GM18951 (cell line): ENCODE measurements at regions not wholly inside any gene's neighbourhood (a gene's known extent, or its start where the extent isn't known, plus 50 kb on each side); places are given as distances from the start of the nearest gene placed in this dataset.

Experiments used
- POLR2A ChIP-seq: IDR thresholded peaks from 4 replicates; pipeline ENCODE4 v1.6.1; 2011; ENCODE audit warnings: mild to moderate bottlenecking; ENCODE audit not compliant: insufficient read length, insufficient read depth; ENCODE audit errors: extremely low read depth
- in situ Hi-C: fragments of 300-500 bp; cut with MboI; formaldehyde crosslinking; loops from one replicate; pipeline ENCODE4 v1.12.0; 2022; ENCODE audit warnings: low sequenced_read_pairs, mixed read lengths, inconsistent platforms; ENCODE audit not compliant: unreplicated experiment

DNA sequence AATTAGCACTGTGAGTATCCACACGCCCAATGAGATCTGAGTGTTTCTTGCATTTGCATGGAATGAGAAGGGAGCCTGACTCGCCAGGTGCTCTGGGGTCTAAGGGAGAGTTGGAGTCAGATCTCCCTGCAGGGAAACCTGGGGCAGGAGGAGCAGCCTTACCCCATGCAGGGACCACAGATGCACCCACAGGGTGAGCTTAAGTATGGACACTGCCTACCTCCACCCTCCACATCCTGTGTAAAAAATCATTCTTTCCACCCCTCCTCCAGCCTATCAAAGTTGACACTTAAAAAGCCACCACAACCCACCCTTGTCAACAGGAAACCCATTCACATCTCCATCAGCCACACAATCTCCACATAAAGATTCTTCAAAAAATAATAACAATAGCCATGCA is 67.0 kb upstream of the IGLL5 start:
- no peak for TF ChIP-seq POLR2A
- in situ Hi-C loops: loop anchor here (25.0 kb wide), 1 partner anchor 467 kb away; no protein-coding TSS in a partner anchor

DNA sequence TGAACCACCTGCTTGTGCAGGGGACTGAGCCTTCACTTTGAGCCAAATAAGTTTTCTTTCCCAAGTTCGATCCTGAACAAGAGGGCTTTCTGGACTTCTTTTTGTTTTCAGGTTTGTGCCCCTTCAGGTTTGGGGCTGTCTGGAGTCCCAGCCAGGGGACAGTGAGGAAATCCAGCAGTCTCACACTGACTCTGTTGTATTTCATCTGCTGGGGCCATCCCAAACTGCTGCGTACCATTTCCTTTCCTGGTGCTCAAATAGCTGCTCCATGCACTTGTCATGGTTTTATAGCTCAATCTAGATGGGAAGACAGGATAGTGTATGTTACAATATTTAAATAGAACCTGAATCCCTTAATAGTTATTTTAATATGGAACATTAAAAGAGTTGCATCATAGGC is 66.3 kb upstream of the IGLL5 start:
- no peak for TF ChIP-seq POLR2A
- in situ Hi-C loops: loop anchor here (25.0 kb wide), 1 partner anchor 466 kb away; no protein-coding TSS in a partner anchor

DNA sequence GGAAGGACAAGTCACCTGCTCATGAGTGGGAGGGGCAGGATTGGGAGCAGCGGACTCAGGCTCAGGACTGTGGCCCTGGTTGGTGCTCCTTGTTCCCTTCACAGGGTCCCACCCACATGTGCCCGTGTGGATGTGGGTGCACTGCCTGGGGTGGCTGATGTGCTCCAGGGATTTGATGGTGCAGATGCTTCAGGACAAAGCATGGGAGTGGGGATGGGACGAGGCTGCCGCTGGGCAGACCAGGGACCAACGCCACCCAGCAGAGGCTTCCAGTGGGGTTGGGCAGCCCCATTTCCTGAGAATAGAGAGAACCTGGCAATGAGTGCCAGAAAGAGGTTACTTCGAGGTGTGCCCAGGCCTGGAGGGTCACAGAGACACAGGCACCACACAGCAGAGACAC is 65.5 kb upstream of the IGLL5 start:
- TF ChIP-seq POLR2A: no peak

DNA sequence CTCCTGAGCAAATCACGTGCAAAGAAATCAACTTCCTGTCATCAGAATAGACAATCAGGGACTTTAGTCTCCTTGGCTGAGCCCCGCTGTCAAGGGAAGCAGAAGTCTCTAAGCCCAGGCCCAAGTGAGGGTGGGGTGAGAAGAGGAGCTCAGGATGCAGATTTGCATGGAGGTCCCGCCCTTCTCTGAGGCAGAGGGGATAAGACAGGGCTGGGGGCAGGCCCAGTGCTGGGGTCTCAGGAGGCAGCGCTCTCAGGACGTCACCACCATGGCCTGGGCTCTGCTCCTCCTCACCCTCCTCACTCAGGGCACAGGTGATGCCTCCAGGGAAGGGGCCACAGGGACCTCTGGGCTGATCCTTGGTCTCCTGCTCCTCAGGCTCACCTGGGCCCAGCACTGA is 65.1 kb upstream of the IGLL5 start:
- in situ Hi-C loops: loop anchor here (25.0 kb wide), 1 partner anchor 465 kb away; no protein-coding TSS in a partner anchor

More for the DNA sequence above, 65.5 kb upstream of the IGLL5 start:
- in situ Hi-C loops: loop anchor here (25.0 kb wide), 1 partner anchor 465 kb away; no protein-coding TSS in a partner anchor

- in situ Hi-C loops: loop anchor here (25.0 kb wide), 1 partner anchor 464 kb away; no protein-coding TSS in a partner anchor
- TF ChIP-seq POLR2A: no peak
Observed at GRCh38 chr22:22823131-22823810, 64.3 kb upstream of the IGLL5 start.

DNA sequence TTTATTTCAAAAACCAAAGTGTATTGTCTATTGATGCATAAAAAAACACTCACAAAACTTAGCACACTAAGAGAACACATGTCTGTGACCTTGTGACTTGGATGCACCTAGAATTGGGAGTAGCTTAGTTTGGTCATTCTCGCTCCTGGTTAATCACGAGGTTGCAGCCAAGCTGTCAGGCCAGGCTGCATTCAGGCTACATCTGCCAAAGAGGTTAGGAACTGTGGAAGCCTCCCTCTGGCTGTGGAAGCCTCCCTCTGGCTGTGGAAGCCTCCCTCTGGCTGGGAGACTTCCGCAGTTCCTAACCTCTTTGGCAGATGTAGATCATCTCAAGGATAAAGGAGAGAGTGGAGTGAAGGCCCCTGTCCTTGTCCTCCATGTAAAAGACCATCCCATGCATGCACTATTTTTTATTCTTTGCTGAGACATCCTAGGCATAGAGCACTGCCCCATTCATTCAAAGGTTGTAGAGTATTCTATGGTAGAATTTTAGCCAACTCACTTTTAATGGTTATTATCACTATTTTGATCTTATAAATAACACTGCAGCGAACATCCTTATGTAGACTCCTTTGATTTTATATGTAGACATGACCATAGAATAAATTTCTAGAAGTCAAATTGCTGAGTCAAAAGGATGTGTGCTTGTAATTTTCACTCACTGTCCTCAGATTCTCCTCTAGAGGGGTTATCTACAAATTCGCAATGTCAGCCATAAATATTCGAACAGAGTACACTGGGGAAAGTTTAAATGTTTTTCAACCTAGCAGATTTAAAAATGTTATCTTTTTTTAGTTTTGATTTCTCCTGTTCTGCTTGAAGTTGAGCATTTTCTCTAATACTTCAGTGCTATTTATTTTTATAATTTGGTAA is 63.0 kb upstream of the IGLL5 start:
- in situ Hi-C loops: loop anchor here (25.0 kb wide), 1 partner anchor 463 kb away; no protein-coding TSS in a partner anchor
- TF ChIP-seq POLR2A: no peak

DNA sequence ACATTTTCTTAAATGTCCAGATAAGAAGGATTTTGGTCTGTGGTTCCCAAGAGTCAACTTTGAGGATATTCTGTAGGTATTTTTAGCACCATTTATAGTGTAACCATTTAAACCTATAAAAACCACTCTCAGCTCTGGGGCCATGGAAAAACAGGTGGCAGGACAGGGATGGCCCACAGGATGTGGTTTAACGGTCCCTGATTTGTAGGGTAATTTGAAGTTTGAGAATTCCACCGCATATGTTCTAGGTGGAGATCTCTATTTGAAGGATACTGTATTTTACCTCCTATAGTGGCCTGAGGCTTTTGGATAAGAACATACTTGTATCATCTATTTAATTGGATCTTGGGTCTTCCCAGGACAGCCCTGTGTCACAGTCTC is 62.4 kb upstream of the IGLL5 start:
- in situ Hi-C loops: no loop called here
- TF ChIP-seq POLR2A: no peak

GRCh38 chr22:22827187-22827939 is 60.3 kb upstream of the IGLL5 start:
- no peak for TF ChIP-seq POLR2A
- in situ Hi-C loops: no loop called here

DNA sequence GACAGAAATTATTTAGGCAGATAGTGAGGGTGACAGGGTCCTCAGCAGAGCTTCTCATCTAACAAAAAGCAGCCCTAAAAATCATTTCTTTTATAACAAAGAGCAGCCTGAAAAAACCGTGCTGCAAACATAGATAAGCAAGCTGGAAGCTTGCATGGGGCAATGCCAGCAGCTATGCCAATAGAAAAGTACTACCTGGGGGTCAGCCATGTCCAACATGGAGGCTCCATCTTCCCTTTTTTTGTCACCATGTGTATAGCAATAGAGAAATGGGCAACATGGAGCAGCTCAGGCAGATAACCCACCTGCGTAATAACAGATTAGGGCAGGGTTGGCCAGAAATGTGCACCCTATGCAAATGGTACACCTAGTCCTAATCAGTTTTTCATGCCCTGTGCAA is 57.4 kb upstream of the IGLL5 start:
- TF ChIP-seq POLR2A: no peak
- in situ Hi-C loops: no loop called here

DNA sequence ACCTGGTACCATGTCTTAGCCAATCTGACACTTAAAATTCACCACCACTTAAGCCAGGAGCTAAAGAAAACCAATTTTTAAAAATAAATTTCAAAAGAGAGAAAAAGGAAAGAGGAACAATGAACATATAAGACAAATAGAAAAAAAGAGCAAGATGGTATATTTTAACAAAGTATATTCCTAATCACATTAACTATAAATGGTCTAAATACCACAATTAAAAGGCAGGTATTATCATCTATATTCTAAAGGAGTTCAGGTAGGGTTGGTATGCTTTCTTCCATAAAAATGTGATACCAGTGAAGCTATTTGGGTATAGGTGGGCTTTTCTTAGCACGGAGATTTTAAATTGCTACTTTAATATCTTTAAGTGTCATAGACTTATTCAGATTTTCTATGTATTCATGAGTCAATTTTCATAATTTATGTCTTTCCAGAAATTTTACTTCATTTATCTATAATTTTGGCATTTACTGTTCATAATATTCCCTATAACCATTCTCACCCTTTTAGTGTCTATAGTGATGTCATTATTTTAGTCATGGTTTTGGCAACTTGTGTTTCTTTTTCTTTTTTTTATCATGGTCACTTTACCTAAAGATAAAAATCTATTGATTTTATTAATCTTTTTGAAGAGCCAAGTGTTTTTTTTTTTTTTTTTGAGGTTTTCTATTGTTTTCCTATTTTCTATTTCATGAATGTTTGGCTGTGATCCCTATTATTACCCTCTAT is 56.5 kb upstream of the IGLL5 start:
- no peak for TF ChIP-seq POLR2A
- in situ Hi-C loops: no loop called here

DNA sequence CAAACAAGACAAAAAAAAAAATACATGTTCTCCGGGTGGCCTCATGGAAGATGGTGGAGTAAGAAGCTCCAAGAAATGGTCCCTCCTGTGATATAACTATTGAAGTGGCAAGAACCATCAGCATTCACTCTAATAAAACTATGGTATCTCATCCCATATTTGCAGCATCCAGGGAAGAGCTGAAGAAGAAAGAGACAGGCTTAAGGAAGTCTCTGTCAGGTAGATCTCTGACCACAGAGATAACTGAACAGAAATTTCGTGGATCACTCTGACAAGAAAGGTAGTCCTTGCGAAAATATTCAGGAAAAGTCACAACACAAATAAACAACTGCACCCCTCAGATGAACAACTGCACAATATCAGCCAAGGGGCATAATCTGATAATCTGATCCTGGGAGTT is 54.6 kb upstream of the IGLL5 start:
- in situ Hi-C loops: no loop called here
- no peak for TF ChIP-seq POLR2A

DNA sequence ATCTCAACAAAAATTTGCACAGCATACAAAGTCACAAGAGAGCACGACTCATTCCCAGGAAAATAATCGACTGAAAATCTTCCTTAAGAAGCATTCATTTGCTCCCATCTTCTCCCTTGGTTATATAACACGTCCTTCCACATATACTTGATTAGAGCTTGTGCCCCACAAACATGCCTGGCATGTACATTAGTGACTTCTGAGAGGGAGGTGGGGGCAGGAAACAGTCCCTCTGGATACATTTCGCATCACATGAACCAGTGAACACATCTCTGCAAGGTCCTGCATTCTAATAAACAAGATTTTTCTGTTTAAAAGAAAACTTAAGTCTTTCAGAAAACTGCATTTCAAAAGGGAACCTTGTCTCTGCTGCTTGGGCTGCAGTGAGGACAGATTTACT is 54.1 kb upstream of the IGLL5 start:
- no peak for TF ChIP-seq POLR2A
- in situ Hi-C loops: no loop called here
